WI38 (cell line): ENCODE measurements at regions not wholly inside any gene's neighbourhood (a gene's known extent, or its start where the extent isn't known, plus 50 kb on each side); places are given as distances from the start of the nearest gene placed in this dataset.

Experiments
- H3K4me3 ChIP-seq: 2 replicates; pipeline ENCODE4 v1.5.1; 2011; ENCODE audit warnings: low read depth, mild to moderate bottlenecking, control low read depth, low read length
- TF ChIP-seq, protein P1 (sequence below): IDR thresholded peaks from 2 replicates; pipeline ENCODE4 v1.5.1; 2012; ENCODE audit warnings: low read depth, mild to moderate bottlenecking, control low read depth, low read length

DNA sequence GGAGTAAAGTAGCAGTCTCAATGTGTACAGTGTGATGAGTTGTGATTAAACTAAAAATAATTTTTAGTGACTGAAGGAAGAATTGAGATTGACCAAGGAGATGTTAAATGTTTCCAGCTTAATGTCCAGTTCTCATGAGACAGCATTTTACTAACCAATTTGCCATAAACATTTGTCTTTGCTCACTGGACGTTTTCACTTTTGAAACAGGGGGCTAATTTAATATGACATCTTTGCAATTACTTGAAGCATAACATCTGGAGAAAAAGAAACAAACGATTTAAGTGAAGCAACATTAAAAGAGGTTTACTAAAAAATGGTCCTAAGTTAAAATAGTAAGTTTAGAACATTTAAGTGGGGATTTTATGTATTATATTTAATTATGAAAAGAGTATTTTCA, 443.8 kb downstream of the BCKDHB start:
- no peak overlapping the region for H3K4me3 ChIP-seq
- TF ChIP-seq, protein P1, sequence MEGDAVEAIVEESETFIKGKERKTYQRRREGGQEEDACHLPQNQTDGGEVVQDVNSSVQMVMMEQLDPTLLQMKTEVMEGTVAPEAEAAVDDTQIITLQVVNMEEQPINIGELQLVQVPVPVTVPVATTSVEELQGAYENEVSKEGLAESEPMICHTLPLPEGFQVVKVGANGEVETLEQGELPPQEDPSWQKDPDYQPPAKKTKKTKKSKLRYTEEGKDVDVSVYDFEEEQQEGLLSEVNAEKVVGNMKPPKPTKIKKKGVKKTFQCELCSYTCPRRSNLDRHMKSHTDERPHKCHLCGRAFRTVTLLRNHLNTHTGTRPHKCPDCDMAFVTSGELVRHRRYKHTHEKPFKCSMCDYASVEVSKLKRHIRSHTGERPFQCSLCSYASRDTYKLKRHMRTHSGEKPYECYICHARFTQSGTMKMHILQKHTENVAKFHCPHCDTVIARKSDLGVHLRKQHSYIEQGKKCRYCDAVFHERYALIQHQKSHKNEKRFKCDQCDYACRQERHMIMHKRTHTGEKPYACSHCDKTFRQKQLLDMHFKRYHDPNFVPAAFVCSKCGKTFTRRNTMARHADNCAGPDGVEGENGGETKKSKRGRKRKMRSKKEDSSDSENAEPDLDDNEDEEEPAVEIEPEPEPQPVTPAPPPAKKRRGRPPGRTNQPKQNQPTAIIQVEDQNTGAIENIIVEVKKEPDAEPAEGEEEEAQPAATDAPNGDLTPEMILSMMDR = no peak

DNA sequence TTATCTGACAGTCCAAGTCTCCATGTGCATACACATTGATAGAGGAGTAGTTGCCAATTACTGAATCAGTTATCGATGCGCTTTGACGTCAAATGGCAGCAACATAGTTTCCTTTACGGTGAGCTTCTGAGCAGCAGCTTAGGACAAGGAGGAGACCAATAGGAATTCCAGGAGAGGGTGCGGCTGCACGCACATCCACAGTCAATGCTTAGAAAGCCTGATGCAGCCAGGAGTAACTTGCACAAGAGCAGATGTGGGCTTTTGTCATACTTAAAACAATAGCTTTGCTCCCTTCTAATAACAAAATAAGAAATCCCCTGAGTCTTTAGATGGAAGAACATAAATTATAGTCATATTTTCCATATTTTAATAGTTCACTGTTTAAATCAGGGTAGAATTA, 442.1 kb downstream of the BCKDHB start:
- no peak overlapping the region for H3K4me3 ChIP-seq

DNA sequence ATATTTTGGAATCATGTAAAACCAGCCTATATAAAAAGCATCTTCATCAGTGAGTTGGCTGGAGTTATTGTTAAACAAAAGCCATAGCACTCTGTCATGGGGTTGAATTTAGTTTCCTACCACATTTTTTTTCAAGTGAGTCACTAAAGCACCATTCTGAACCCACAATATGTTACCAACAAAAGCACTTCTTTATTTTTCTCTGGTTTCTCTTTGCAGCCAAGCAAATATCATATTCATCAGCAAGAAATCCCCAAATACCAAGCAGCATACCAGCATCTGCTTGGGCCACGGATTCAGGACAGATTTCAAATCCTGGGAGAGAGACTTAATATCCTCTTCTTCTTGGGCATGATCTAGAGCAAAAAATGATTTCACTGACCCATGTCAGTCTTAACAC, 441.4 kb downstream of the BCKDHB start:
- TF ChIP-seq, protein P1 = no peak
- no peak overlapping the region for H3K4me3 ChIP-seq

More for the DNA sequence above, 442.1 kb downstream of the BCKDHB start:
- TF ChIP-seq, protein P1 = no peak

DNA sequence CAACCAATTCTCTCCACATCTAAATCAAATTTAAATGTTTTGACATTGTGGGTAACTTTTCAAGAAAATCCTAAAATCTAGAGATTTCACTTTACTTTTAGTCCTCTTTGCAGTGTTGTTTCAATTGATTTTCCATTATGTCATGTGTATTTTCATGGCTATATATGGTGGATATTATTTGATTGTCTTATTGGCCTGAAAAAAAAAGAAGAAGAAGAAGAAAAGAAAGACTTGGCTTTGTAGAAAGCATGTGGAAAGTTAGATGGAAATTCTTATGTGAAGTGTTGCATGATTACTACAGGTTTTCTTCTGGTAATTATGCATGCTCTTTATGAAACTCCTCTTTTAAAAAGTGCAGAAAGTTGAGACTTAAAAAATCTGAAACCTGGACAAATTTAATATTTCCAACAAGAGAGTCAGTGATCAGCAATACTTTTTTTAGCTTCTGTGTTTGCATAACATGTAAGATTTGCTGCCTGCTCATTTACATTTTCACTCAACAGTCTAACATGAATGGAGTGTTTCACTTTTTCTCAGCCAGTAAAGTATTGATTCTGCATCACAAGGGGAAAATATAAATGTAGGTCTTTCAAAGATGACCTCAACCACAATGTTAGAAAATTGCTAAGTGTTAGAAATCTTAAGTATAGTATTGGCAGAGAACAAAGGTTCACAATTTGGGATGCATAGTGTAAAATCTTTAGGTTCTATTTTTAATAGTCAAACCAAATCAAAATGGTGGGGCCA, 438.7 kb downstream of the BCKDHB start:
- TF ChIP-seq, protein P1 = no peak

DNA sequence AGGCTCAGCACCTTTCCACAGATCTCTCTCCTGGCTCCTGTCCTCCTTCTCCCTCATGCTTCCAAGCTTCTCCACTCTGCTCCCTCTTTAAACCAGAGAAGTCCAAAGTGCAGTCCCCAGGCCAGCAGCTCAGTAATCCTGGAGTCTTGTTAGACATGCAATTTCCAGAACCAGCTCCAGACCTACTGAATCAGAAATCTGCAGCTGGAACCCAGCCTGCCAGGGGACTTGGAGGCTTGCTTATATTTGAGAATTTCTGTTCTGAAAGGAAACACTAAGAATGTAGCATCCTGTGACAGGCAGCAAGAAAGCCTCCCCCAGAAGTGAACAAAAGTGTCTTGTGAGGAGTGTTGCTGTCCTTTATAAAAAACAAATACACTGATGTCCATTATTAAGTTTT, 438.1 kb downstream of the BCKDHB start:
- TF ChIP-seq, protein P1 = no peak
- no peak overlapping the region for H3K4me3 ChIP-seq

More for the DNA sequence above, 438.7 kb downstream of the BCKDHB start:
- no peak overlapping the region for H3K4me3 ChIP-seq

DNA sequence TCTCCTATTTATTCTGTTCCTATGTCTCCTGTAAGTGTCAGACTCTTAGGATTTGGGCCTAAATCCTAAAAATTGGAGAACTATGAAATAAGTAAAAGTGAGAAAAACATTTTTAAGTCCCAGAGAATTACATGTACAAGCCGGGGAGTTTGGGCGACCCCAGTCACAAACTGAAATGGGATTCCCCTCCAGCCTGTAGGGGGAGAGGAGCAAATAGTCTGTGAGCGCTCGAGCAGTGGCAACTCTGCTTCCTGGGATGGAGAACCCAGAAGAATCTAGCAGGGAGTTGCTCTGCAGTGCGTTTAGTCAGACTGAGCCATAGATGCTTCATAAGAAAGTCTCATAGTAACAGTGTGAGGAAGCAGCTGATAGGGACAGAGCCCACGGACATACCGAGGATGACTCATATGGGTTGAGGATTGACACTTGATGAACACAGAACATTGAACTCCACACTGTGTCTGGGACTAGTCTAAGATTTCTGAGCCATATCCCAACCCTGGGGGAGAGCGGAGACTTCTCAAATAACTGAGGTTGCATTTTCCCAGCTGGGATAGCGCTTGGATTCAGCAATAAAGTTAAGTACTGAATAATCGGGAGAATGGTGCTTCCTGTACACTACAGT, 437.2 kb downstream of the BCKDHB start:
- no peak overlapping the region; the same call in 1 of the 2 replicates for H3K4me3 ChIP-seq
- TF ChIP-seq, protein P1 = no peak

DNA sequence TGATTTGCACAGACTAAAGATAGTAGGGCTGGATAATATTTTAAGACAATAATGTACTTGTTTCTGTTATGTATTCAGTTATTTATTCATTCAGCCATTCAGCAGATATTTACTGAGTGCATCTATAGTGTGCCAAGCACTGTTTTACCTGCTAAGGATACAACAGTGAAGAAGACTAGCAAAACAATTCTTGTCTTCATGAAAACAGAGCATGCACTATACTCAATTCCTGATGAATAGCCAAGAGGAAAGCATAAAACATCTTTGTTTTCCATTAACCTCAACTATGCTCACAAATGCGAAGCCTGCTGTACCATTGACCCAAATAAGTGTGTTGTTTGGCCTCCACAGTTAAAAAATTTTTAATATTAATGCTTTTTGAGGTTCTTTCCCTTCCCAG, 436.7 kb downstream of the BCKDHB start:
- H3K4me3 ChIP-seq = no peak overlapping the region
- TF ChIP-seq, protein P1 = no peak
